K562 (cell line): ENCODE measurements at regions not wholly inside any gene's neighbourhood (a gene's known extent, or its start where the extent isn't known, plus 50 kb on each side); places are given as distances from the start of the nearest gene placed in this dataset.

Source experiments
- BHLHE40 ChIP-seq: IDR thresholded peaks from 2 replicates; pipeline ENCODE4 v1.6.1; 2011; ENCODE audit warnings: low read length, improper control_type of control experiment
- HDAC6 ChIP-seq: IDR thresholded peaks from 2 replicates; pipeline ENCODE4 v1.6.1; 2012; ENCODE audit warnings: low read depth, mild to moderate bottlenecking, control low read depth, inconsistent platforms, low read length, moderate library complexity
- NFE2 ChIP-seq: IDR thresholded peaks from 2 replicates; pipeline ENCODE4 v1.6.1; 2014; ENCODE audit warnings: antibody characterized with exemption, low read depth
- POLR2AphosphoS5 ChIP-seq: IDR thresholded peaks from 2 replicates; pipeline ENCODE4 v1.6.1; 2011; ENCODE audit warnings: mild to moderate bottlenecking, low read depth, low read length, moderate library complexity; ENCODE audit not compliant: control insufficient read depth, insufficient read depth
- ZZZ3 ChIP-seq: fragments of 450-650 bp; IDR thresholded peaks from 2 replicates; pipeline ENCODE4 v1.6.1; 2016; ENCODE audit warnings: antibody characterized with exemption, mild to moderate bottlenecking, moderate library complexity
- TF ChIP-seq, protein P1 (sequence below), 3 experiments: IDR thresholded peaks in 2 of 3; conservative IDR thresholded peaks in 1 of 3; 2 replicates each; pipeline ENCODE4 v1.5.1; 2011 to 2012; ENCODE audit warnings: low read length in 3 of 3, mild to moderate bottlenecking in 3 of 3, control low read depth in 2 of 3, improper control_type of control experiment in 1 of 3, inconsistent platforms in 1 of 3, low read depth in 1 of 3, mixed read lengths in 1 of 3, moderate library complexity in 1 of 3; ENCODE audit not compliant: insufficient read depth in 2 of 3
- TF ChIP-seq, protein P2 (sequence below): sonication (generic); formaldehyde crosslinking; IDR thresholded peaks from 2 replicates; pipeline ENCODE4 v1.8.0; 2022; ENCODE audit warnings: mild to moderate bottlenecking, missing genetic modification reagents, borderline replicate concordance

DNA sequence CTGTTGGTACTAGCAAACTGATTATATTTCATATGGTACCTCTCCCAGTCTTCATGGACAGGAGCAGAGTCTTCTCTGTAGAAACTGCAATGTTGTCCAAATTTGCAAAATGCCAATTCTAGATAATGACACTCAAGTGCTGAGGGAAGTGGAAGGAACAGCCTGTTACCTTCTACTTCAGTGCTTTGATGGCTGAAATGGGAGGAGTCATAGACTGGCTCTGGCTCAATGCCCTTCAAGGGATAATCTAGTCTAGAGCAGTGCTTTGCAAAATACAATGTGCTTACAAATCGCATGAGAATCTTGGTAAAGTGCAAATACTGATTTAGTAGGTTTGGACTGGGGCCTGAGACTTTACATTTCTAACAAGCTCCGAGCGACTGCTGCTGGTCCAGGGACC is 51.7 kb upstream of the ACP3 start:
- TF ChIP-seq ZZZ3 (no peak), HDAC6 (no peak), NFE2 (no peak), BHLHE40 (no peak), POLR2AphosphoS5 (no peak)
- TF ChIP-seq, protein P1, sequence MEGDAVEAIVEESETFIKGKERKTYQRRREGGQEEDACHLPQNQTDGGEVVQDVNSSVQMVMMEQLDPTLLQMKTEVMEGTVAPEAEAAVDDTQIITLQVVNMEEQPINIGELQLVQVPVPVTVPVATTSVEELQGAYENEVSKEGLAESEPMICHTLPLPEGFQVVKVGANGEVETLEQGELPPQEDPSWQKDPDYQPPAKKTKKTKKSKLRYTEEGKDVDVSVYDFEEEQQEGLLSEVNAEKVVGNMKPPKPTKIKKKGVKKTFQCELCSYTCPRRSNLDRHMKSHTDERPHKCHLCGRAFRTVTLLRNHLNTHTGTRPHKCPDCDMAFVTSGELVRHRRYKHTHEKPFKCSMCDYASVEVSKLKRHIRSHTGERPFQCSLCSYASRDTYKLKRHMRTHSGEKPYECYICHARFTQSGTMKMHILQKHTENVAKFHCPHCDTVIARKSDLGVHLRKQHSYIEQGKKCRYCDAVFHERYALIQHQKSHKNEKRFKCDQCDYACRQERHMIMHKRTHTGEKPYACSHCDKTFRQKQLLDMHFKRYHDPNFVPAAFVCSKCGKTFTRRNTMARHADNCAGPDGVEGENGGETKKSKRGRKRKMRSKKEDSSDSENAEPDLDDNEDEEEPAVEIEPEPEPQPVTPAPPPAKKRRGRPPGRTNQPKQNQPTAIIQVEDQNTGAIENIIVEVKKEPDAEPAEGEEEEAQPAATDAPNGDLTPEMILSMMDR (IDR thresholded peaks at IDR 0.05 in 2 of 3, conservative IDR thresholded peaks at IDR 0.05 in 1 of 3; ENCODE audit: insufficient read depth in 2 of 3, low read depth in 1 of 3, low read length in 3 of 3) = no peak
- TF ChIP-seq, protein P2, sequence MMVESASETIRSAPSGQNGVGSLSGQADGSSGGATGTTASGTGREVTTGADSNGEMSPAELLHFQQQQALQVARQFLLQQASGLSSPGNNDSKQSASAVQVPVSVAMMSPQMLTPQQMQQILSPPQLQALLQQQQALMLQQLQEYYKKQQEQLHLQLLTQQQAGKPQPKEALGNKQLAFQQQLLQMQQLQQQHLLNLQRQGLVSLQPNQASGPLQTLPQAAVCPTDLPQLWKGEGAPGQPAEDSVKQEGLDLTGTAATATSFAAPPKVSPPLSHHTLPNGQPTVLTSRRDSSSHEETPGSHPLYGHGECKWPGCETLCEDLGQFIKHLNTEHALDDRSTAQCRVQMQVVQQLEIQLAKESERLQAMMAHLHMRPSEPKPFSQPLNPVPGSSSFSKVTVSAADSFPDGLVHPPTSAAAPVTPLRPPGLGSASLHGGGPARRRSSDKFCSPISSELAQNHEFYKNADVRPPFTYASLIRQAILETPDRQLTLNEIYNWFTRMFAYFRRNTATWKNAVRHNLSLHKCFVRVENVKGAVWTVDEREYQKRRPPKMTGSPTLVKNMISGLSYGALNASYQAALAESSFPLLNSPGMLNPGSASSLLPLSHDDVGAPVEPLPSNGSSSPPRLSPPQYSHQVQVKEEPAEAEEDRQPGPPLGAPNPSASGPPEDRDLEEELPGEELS (CRISPR knock-in tag) = no peak
